ENCODE measurements at regions not wholly inside any gene's neighbourhood (a gene's known extent, or its start where the extent isn't known, plus 50 kb on each side); places are given as distances from the start of the nearest gene placed in this dataset.

DNA sequence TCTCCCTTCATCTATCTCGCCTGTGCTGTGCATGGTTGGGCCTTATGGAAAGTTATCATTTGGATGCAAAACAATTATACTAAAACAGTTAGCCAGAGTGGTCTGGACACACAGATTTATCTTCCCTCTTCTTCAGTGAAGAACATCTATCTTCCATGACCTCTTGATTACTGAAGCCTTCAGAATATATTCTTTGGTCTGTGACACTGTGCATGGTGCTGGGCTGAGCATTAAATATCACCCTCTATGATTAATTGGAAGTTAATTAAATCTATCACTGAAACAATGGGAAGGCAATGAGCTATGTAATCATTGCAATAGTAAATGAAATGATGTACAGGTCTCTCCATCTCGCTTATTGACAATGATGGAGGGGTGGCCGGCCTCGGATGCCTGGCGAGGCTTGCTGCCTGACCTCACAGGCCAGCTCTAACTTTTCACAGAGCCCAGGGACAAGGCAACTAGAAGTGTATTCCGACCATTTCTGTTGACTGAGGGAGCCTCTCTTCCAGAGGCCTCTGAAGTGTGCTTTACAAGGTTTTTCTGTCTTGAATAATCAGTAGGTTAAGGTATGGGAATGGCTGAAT is 186.6 kb downstream of the NKX6-1 start:
- TF ChIP-seq GATA2 (IDR thresholded peaks at IDR 0.05; ENCODE audit: low read depth, low read length) (no peak), GATA3 (IDR thresholded peaks at IDR 0.05; ENCODE audit: low read depth, low read length) (no peak)

Measured in SH-SY5Y (cell line).